ENCODE measurements at regions not wholly inside any gene's neighbourhood (a gene's known extent, or its start where the extent isn't known, plus 50 kb on each side); places are given as distances from the start of the nearest gene placed in this dataset.

GRCh38 chr6:135567375-135568083 lies 70.0 kb upstream of the AHI1 start:
- Histone ChIP-seq H3K9me3 (no peaks in the 10 kb centered on the region), H3K4me3 (no peak overlapping the region), H3K27me3 (no peaks in the 10 kb centered on the region), H3K4me1 (no peaks in the 10 kb centered on the region), H3K36me3 (no peaks in the 10 kb centered on the region), H3K27ac (no peak overlapping the region)
- TF ChIP-seq POLR2AphosphoS5 (IDR thresholded peaks at IDR 0.05) = no peak
- intact Hi-C loops (cut with DNase I; ENCODE audit: low total_unique reads) = no loop called here
- WGBS, 2 donors (ENCODE audit: low coverage in 1 of 2) = 78 to 79% methylated on average over 2 of the region's 2 CpGs
- DNase-seq = no peak
- in situ Hi-C loops (cut with MboI; ENCODE audit: low pct_ligation_motif_present in 1 of 4, low pct_unique_long_range_greater_than_20kb in 1 of 4, low sequenced_read_pairs in 3 of 4) = no loop called here

DNA sequence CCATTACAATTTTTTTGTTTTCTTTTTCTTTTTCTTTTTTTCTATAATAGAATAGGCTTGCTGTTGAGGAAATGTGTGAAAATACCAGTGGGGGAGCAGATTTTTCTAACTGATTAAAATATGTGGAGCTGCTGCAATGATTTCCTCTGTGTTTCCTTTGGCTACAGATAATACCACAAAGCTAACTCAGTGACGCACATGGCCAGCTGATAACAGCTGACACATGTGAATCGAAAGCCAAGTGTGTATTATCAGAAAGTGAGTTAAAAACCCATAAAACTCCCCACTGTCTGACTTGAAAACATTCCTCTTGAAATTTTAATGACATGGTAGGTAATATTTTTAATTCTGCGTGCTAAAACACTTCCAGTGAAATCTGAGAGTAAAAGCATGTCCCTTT lies 70.8 kb upstream of the AHI1 start:
- Histone ChIP-seq H3K9me3 (no peaks in the 10 kb centered on the region), H3K27ac (no peak overlapping the region), H3K4me1 (no peaks in the 10 kb centered on the region), H3K36me3 (no peaks in the 10 kb centered on the region), H3K4me3 (no peak overlapping the region), H3K27me3 (no peaks in the 10 kb centered on the region)
- intact Hi-C loops (cut with DNase I; ENCODE audit: low total_unique reads) (no loop called here), in situ Hi-C loops (cut with MboI; ENCODE audit: low pct_ligation_motif_present in 1 of 4, low pct_unique_long_range_greater_than_20kb in 1 of 4, low sequenced_read_pairs in 3 of 4) (no loop called here)
- WGBS, 2 donors (ENCODE audit: low coverage in 1 of 2) = 50 to 56% methylated on average over 3 of the region's 3 CpGs
- no peak for TF ChIP-seq EP300 (IDR thresholded peaks at IDR 0.05; ENCODE audit: low read depth)
- no peak for TF ChIP-seq POLR2AphosphoS5 (IDR thresholded peaks at IDR 0.05)
- no peak for TF ChIP-seq POLR2A (IDR thresholded peaks at IDR 0.05)
- TF ChIP-seq CTCF (IDR thresholded peaks at IDR 0.05) = no peak
- peak; percentile 10 for DNase-seq

DNA sequence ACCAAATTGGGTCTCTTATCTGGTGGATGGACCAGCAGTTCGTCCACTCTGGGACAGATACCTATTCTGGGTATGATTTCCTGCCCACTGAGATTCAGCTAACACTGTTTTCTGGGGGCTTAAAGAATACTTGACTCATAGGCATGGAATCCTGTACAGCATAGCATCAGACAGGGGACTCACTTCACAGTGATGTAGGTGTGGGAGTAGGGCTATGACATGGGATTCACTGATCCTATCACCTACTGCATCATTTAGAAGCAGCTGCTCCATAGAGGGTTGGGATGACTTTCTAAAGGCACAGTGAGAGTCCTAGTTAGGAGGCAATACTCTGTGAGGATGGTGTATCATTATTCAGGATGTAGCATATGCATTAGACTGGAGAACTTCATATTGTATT lies 74.5 kb upstream of the AHI1 start:
- Histone ChIP-seq H3K9me3 (no peaks in the 10 kb centered on the region), H3K36me3 (no peaks in the 10 kb centered on the region), H3K27ac (no peak overlapping the region), H3K27me3 (no peaks in the 10 kb centered on the region), H3K4me3 (no peak overlapping the region), H3K4me1 (no peaks in the 10 kb centered on the region)
- TF ChIP-seq EP300 (IDR thresholded peaks at IDR 0.05; ENCODE audit: low read depth) (no peak), POLR2AphosphoS5 (IDR thresholded peaks at IDR 0.05) (no peak), CTCF (IDR thresholded peaks at IDR 0.05) (no peak), POLR2A (IDR thresholded peaks at IDR 0.05) (no peak)
- intact Hi-C loops (cut with DNase I; ENCODE audit: low total_unique reads) = no loop called here
- no peak for DNase-seq
- in situ Hi-C loops (cut with MboI; ENCODE audit: low pct_ligation_motif_present in 1 of 4, low pct_unique_long_range_greater_than_20kb in 1 of 4, low sequenced_read_pairs in 3 of 4) = no loop called here
- 82% methylated on average over 1 of the region's 1 CpG; no CpG with 5 or more reads in 1 of the 2 donors for WGBS, 2 donors (ENCODE audit: low coverage in 1 of 2)

GRCh38 chr6:135575629-135576028 lies 78.1 kb upstream of the AHI1 start:
- Histone ChIP-seq H3K4me1 (no peaks in the 10 kb centered on the region), H3K27me3 (no peaks in the 10 kb centered on the region), H3K9me3 (no peaks in the 10 kb centered on the region), H3K27ac (no peak overlapping the region), H3K36me3 (no peaks in the 10 kb centered on the region), H3K4me3 (no peak overlapping the region)
- 80 to 83% methylated on average over 3 of the region's 3 CpGs for WGBS, 2 donors (ENCODE audit: low coverage in 1 of 2)
- DNase-seq = no peak
- in situ Hi-C loops (cut with MboI; ENCODE audit: low pct_ligation_motif_present in 1 of 4, low pct_unique_long_range_greater_than_20kb in 1 of 4, low sequenced_read_pairs in 3 of 4) = no loop called here
- intact Hi-C loops (cut with DNase I; ENCODE audit: low total_unique reads) = no loop called here
- no peak for TF ChIP-seq POLR2AphosphoS5 (IDR thresholded peaks at IDR 0.05)
- no peak for TF ChIP-seq POLR2A (IDR thresholded peaks at IDR 0.05)
- TF ChIP-seq CTCF (IDR thresholded peaks at IDR 0.05) = no peak
- no peak for TF ChIP-seq EP300 (IDR thresholded peaks at IDR 0.05; ENCODE audit: low read depth)

DNA sequence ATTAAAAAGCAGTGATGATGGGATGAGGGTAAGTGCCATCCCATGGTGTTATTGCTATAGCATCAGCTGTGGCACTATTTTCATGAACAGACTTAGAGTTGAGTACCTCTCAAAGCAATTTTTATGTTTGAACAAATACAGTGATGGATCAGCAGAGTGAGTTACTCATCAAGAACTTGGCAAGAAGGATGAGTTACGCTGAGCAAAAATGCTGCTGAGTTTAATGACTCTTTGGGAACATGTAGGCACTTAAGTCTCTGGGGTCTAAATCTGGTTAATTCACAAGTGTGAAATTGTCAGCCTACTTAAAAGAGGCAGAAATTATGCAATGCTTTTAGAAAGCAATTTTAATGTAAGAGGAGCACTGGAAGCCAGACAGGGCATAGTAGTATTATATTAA lies 78.5 kb upstream of the AHI1 start:
- intact Hi-C loops (cut with DNase I; ENCODE audit: low total_unique reads) = no loop called here
- TF ChIP-seq EP300 (IDR thresholded peaks at IDR 0.05; ENCODE audit: low read depth) (no peak), POLR2A (IDR thresholded peaks at IDR 0.05) (no peak), CTCF (IDR thresholded peaks at IDR 0.05) (no peak), POLR2AphosphoS5 (IDR thresholded peaks at IDR 0.05) (no peak)

More for the DNA sequence above, 78.5 kb upstream of the AHI1 start:
- Histone ChIP-seq H3K36me3 (no peaks in the 10 kb centered on the region), H3K4me1 (no peaks in the 10 kb centered on the region), H3K9me3 (no peaks in the 10 kb centered on the region), H3K4me3 (no peak overlapping the region), H3K27me3 (no peaks in the 10 kb centered on the region), H3K27ac (no peak overlapping the region)
- DNase-seq = no peak
- in situ Hi-C loops (cut with MboI; ENCODE audit: low pct_ligation_motif_present in 1 of 4, low pct_unique_long_range_greater_than_20kb in 1 of 4, low sequenced_read_pairs in 3 of 4) = no loop called here
- 60 to 86% methylated on average over 1 of the region's 1 CpG for WGBS, 2 donors (ENCODE audit: low coverage in 1 of 2)
